ENCODE measurements at regions not wholly inside any gene's neighbourhood (a gene's known extent, or its start where the extent isn't known, plus 50 kb on each side); places are given as distances from the start of the nearest gene placed in this dataset.

GRCh38 chr6:14927398-14927797, 318.5 kb upstream of the JARID2 start:
- no peak for DNase-seq

- no peak for DNase-seq
These were observed 316.6 kb upstream of the JARID2 start for GRCh38 chr6:14929291-14929690.

- no peak for DNase-seq
These were observed 315.4 kb upstream of the JARID2 start for GRCh38 chr6:14930366-14930989.

DNA sequence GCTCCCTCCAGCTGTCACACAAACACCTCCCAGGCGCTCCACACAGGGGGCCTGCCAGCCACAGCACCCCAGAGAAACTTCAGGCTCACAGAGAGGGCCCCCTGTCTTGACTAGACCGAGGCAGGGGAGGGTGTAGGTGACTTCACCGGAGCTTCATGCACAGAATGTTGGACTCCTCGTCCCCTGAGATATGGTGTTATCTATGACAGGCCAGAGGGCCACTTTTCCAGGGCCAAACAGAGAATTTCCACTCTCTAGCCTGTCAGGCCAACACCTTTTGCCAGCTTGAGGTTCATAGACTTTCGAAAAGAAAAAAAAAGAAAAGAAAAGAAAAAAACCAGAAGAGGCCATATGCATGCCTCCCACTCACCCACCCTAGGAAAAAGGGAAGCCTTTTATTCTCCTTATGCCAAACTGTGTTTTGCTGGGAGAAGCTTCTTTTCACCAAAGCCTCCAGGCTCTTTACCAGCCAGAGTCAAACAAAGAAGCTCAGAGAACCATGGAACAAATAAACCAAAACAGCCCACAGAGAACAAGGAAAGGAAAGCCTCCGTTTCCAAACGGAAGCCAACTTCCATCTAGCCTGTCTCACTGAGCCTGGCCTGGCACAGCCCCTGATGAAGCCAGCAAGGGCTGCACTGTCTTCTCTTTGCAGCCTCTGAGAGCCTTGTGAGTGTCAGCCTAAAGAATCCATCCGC, 313.2 kb upstream of the JARID2 start:
- no peak for DNase-seq

- no peak for DNase-seq
These were observed 312.7 kb upstream of the JARID2 start for GRCh38 chr6:14933183-14933544.

- no peak for DNase-seq
These were observed 311.9 kb upstream of the JARID2 start for GRCh38 chr6:14934013-14934412.

DNA sequence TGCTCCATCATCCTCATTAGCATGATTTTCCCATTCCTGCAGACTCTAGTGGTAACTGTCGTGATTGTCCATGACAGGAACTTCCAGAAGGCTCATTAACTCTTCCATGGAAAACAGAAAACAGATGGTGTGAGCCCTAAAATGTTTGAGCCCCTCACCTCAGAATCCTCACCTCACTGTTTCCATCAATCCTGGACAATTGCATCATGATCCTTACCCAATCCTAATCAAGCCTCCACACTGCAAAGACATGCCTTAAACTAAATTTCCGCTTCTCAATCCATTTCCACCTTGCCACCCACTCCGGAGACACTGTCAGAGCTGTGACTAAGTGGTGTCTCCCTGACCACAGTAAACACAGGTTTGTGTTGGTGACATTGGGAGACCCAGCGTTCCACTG, 311.0 kb upstream of the JARID2 start:
- no peak for DNase-seq

GRCh38 chr6:14936861-14937260, 309.0 kb upstream of the JARID2 start:
- DNase-seq: no peak

- DNase-seq: no peak
These were observed 302.8 kb upstream of the JARID2 start for GRCh38 chr6:14943116-14943515.

- DNase-seq: no peak
These were observed 301.3 kb upstream of the JARID2 start for GRCh38 chr6:14944593-14944992.

GRCh38 chr6:14945461-14946185, 300.2 kb upstream of the JARID2 start:
- no peak for DNase-seq

DNA sequence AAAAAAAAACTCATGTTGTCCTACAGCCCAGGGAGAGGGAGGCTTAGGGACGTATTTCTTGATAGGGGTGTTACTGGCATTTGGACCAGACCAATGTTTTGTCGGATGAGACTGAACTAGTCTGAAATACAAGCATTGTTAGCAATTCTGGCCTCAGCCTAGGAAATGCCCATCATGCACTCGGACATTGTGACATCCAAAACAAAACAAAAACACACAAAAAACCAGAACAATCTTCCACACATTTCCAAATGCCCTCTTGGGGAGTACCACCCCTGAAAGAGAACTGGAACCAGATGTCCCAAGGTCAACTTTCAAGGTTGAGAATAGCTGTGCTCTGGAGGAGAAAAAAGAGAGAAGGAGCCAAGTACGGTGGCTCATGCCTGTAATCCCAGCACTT, 299.1 kb upstream of the JARID2 start:
- no peak for DNase-seq

DNA sequence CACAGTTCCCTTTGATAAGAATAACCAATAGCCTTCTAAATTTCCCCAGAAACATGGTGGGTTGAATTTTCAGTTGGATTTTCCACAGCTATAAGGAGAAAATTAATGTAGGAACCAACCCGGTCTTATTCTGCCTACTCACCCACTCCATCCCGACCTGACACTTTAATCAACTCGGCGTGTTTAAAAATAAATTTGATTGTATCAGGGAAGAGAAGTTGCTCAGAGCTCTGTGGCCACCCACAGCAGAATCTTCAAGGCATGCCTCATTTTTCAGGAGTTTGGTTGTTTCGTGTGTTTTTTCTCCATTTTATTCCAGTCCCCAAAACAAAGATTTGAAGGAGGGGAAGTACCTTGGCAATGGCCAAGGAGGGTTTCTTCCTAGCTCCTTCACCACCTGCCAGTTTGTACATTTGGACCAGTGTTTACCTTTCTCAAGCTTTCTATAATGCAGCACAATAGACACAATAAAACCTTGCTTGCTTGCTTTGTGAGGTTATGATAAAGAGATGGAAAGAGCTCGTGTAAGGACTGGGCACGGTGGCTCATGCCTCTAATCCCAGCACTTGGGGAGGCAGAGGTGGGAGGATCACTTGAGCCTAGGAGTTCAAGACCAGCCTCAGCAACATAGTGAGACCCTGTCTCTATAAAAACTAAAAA, 297.2 kb upstream of the JARID2 start:
- no peak for DNase-seq

DNA sequence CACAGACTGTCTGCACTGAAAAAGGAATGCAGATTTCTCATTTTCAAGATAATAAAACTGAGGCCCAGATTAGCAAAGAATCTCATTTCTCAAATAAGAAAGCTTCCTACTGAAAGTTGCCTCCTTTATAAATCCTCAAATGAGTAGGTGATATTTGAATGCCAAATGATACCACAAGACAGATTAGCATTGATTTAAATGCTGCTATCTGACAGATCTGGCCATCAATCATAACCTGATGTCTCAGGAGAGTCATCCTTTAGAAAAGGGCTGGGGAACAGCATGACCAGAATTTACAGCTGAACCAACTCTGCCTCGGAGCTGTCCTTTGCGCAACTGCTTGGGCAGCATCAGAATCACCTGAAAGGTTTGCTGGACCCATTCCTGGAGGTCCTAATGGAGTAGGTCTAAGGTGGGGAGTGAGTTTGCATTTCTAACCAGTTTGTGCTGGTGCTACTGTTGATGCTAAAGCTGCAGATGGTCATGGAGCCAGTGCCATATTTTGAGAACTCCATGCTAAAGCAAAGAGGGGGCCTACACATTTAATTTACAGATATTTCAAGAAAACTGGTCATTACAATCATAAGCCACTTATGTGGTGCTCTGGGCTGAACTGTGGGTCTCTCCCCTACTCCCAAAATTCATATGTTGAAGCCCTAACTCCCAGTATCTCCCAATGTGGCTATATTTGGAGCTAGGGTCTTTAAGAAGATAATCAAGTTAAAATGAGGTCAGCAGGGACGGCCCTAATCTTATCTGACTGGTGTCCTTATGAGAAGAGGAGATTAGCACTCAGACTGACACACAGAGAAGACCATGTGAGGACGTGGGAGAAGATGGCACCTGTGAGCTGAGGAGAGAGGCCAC, 295.5 kb upstream of the JARID2 start:
- DNase-seq: no peak

DNA sequence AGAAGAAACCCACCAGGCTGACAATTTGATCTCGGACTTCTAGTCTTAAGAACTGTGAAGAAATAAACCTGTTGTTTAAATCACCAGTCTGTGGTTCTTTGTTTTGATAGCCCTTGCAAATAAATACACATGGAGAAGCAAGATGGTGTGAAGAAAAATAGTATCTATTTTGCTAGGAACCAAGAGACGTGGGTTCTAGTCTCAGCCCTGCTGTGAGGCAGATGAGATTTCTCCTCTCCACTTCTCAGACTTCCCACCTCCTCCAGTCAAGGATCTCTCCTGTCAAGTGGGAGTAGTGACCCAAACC, 294.9 kb upstream of the JARID2 start:
- no peak for DNase-seq

DNA sequence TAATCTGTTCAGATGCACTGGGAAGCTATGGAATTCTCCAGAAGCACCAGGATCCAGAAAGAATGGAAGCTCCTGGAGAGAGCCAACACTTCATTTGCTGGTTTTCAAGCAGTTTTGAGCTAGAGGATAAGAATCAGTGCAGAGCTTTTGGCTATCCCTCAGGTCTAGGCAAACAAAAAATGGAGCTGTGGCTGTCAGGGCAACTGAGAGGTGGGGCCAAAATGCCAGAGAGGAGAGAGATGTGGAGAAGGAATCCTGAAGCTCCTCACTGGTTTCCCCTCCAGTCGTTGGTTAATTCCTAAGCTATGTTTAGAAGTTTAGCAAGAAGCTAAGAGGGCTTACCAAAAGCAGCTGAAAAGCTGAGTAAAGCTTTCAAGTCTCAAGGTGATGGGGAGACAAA, 294.2 kb upstream of the JARID2 start:
- no peak for DNase-seq

DNA sequence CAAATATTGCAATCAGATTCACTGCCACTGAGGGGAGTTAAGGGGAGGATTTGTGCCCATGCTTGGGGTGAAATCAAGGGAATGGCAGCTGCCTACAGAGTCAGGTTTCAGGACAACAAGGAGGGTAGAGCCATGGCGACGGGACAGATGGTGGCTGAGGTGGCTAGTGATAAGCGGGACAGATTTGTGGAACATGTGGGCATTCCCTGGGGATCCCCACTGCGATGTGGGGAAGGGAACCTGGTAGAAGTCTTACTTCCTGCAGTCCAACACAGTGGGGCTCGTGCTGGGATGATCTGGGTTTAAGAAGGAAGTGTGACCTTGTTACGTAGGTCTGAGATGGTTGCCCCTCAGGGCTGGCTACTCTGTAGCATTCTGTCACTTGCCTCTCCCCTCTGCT, 292.0 kb upstream of the JARID2 start:
- no peak for DNase-seq

GRCh38 chr6:14957355-14958059, 288.4 kb upstream of the JARID2 start:
- no peak for DNase-seq

GRCh38 chr6:14959324-14959885, 286.5 kb upstream of the JARID2 start:
- no peak for DNase-seq

GRCh38 chr6:14964556-14965270, 281.2 kb upstream of the JARID2 start:
- DNase-seq: no peak

DNA sequence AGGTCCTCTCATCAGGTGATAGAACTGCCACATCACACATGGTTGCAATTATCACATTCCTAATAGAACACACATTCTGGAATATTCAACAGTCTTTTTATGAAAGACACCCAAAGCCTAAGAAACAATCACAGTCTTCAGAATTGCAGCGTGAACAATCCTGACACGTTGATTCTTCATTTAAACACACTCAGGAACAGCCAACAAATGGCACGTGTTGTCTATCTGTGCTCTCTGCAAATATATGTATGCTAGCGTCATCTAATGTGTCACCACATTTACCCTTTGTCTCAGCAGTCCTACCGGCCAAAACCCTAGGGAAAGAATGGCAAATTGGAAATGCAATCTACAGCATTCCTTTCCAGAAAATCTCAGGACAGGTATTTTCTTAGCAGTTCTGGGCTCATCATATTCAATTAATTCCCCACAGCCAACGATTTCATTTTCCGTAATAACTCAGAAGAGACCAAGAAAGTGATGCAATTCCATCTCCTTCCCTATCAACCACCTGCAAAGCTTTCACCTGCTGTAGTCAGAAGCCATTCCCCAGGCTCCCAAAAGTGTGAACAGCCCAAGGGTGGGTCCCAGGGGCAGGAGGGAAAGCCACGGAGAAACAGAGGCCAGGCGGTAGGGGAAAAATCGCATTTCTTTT, 280.3 kb upstream of the JARID2 start:
- DNase-seq: no peak

Measured in KG1 (cell line).